Liver (tissue), 8 donors: ENCODE measurements at regions not wholly inside any gene's neighbourhood (a gene's known extent, or its start where the extent isn't known, plus 50 kb on each side); places are given as distances from the start of the nearest gene placed in this dataset.

Experiments used
- DNase-seq: peaks from one replicate; pipeline ENCODE4 v3.0.0-alpha.2; 2017; ENCODE audit warnings: low spot score
- H3K27ac ChIP-seq, 2 donors: one replicate each; pipeline ENCODE4 v1.7.0; 2013; ENCODE audit warnings: inconsistent platforms in 2 of 2, low read length in 2 of 2, control low read depth in 1 of 2, low read depth in 1 of 2, mild to moderate bottlenecking in 1 of 2
- H3K27me3 ChIP-seq, 4 donors: one replicate each; pipeline versions ENCODE4 v1.6.1 to v1.7.0; 2013; ENCODE audit warnings: low read length in 3 of 4, inconsistent platforms in 1 of 4, mild to moderate bottlenecking in 1 of 4, moderate library complexity in 1 of 4; ENCODE audit not compliant: control insufficient read depth in 4 of 4, insufficient read depth in 4 of 4
- H3K36me3 ChIP-seq, 4 donors: one replicate each; pipeline versions ENCODE4 v1.6.1 to v1.7.0; 2013; ENCODE audit warnings: low read length in 3 of 4, mild to moderate bottlenecking in 3 of 4, low read depth in 1 of 4, moderate library complexity in 1 of 4; ENCODE audit not compliant: control insufficient read depth in 4 of 4, insufficient read depth in 3 of 4
- H3K4me1 ChIP-seq, 4 donors: one replicate each; pipeline versions ENCODE4 v1.6.1 to v1.7.0; 2013; ENCODE audit warnings: low read length in 3 of 4, mild to moderate bottlenecking in 3 of 4, moderate library complexity in 1 of 4; ENCODE audit not compliant: control insufficient read depth in 4 of 4, insufficient read depth in 4 of 4
- H3K4me3 ChIP-seq, 3 donors: one replicate each; pipeline versions ENCODE4 v1.6.1 to v1.7.0; 2013; ENCODE audit warnings: low read length in 3 of 3, control low read depth in 1 of 3, low read depth in 1 of 3, mild to moderate bottlenecking in 1 of 3
- H3K9ac ChIP-seq, 2 donors: one replicate each; pipeline ENCODE4 v1.7.0; 2013; ENCODE audit warnings: low read length in 2 of 2, mild to moderate bottlenecking in 2 of 2, moderate library complexity in 2 of 2, control low read depth in 1 of 2, low read depth in 1 of 2
- H3K9me3 ChIP-seq, 4 donors: one replicate each; pipeline versions ENCODE4 v1.6.1 to v1.7.0; 2013; ENCODE audit warnings: low read length in 3 of 4; ENCODE audit not compliant: control insufficient read depth in 4 of 4
- EGR1 ChIP-seq, 2 donors: IDR thresholded peaks; 2 replicates each; pipeline ENCODE4 v1.6.1; 2016 to 2018; ENCODE audit warnings: antibody characterized with exemption in 2 of 2, low read depth in 2 of 2
- FOXA1 ChIP-seq: IDR thresholded peaks from 2 replicates; pipeline ENCODE4 v1.6.1; 2016; ENCODE audit warnings: antibody characterized with exemption
- FOXA2 ChIP-seq: IDR thresholded peaks from 2 replicates; pipeline ENCODE4 v1.6.1; 2016; ENCODE audit warnings: antibody characterized with exemption
- HNF4A ChIP-seq, 2 donors: conservative IDR thresholded peaks; 2 replicates each; pipeline ENCODE4 v1.6.1; 2016; ENCODE audit warnings: antibody characterized with exemption in 2 of 2, mild to moderate bottlenecking in 2 of 2
- HNF4G ChIP-seq: IDR thresholded peaks from 2 replicates; pipeline ENCODE4 v1.6.1; 2016; ENCODE audit warnings: antibody characterized with exemption
- JUND ChIP-seq, 2 donors: IDR thresholded peaks; 2 replicates each; pipeline ENCODE4 v1.6.1; 2016; ENCODE audit warnings: antibody characterized with exemption in 2 of 2
- NR2F2 ChIP-seq: IDR thresholded peaks from 2 replicates; pipeline ENCODE4 v1.6.1; 2016; ENCODE audit warnings: antibody characterized with exemption
- RAD21 ChIP-seq, 2 donors: IDR thresholded peaks; 2 replicates each; pipeline ENCODE4 v1.6.1; 2016; ENCODE audit warnings: antibody characterized with exemption in 2 of 2, mild to moderate bottlenecking in 2 of 2
- SP1 ChIP-seq: IDR thresholded peaks from 2 replicates; pipeline ENCODE4 v1.6.1; 2018; ENCODE audit warnings: antibody characterized with exemption, mild to moderate bottlenecking
- TAF1 ChIP-seq: conservative IDR thresholded peaks from 2 replicates; pipeline ENCODE4 v1.6.1; 2016; ENCODE audit warnings: antibody characterized with exemption, mild to moderate bottlenecking
- YY1 ChIP-seq: IDR thresholded peaks from 2 replicates; pipeline ENCODE4 v1.6.1; 2016; ENCODE audit warnings: antibody characterized with exemption, mild to moderate bottlenecking
- WGBS: extraction: QIAGEN DNeasy Blood & Tissue Kit; methylation state at CpG from one replicate; pipeline ENCODE4 v1.1.7; 2013; 5-methylcytosine and 5-hydroxymethylcytosine counted together
- TF ChIP-seq, protein P1 (sequence below): IDR thresholded peaks from 2 replicates; pipeline ENCODE4 v1.6.1; 2016; ENCODE audit warnings: antibody characterized with exemption, mild to moderate bottlenecking
- TF ChIP-seq, protein P2 (sequence below): IDR thresholded peaks from 2 replicates; pipeline ENCODE4 v1.6.1; 2016; ENCODE audit warnings: antibody characterized with exemption
- TF ChIP-seq, protein P3 (sequence below): fragments of 150-350 bp; IDR thresholded peaks from 2 replicates; pipeline ENCODE4 v1.5.1; 2017; ENCODE audit warnings: improper control_type of control experiment, low read depth, low read length; ENCODE audit not compliant: missing input control
- TF ChIP-seq, protein P4 (sequence below): IDR thresholded peaks from 2 replicates; pipeline ENCODE4 v1.6.1; 2016; ENCODE audit warnings: antibody characterized with exemption
- TF ChIP-seq, protein P5 (sequence below): IDR thresholded peaks from 2 replicates; pipeline ENCODE4 v1.6.1; 2016; ENCODE audit warnings: antibody characterized with exemption
- donor health status: healthy.
- donor health status: healthy.
- donor health status: healthy.
- donor health status: healthy.
- donor health status: healthy.

DNA sequence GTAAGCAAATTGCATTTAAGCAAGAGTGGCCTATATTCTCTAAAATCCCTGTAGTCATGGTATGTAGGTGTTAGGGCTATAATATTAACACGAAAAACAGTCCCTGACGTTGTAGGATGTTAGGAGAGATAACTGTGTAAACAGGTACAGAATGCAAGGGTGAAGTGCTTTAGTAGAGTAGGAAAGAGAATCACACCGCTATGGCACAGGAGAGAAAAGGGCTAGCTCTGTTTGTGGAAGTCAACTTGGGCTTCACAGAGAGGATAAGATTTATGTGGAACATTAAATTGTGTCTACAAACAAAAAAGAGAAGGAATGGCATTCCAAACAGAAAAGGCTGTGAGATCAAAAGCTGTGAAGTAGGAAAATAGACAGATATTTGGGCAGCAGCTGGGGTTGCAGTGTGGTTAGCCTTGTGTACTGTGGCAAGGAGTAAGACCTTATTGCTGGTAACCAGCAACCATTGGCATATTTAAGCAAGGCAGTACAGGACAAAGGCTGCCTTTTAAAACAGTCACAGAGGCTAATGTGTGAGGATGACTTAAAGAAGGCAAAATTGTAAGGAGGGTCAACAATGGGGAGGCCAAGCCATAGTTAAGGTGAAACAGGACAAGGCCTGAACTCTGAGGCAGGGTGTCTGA is 337.5 kb upstream of the ADAMTSL1 start:
- DNase-seq, result no peak
- no peaks in the 10 kb centered on the region for H3K9me3 ChIP-seq
- no peaks in the 10 kb centered on the region for H3K27me3 ChIP-seq
- no peaks in the 10 kb centered on the region for H3K4me1 ChIP-seq
- H3K36me3 ChIP-seq, result no peaks in the 10 kb centered on the region
- no peak overlapping the region for H3K9ac ChIP-seq
- WGBS, result 59% methylated on average over 3 of the region's 3 CpGs
- no peak overlapping the region for H3K4me3 ChIP-seq
- TF ChIP-seq, protein P1, sequence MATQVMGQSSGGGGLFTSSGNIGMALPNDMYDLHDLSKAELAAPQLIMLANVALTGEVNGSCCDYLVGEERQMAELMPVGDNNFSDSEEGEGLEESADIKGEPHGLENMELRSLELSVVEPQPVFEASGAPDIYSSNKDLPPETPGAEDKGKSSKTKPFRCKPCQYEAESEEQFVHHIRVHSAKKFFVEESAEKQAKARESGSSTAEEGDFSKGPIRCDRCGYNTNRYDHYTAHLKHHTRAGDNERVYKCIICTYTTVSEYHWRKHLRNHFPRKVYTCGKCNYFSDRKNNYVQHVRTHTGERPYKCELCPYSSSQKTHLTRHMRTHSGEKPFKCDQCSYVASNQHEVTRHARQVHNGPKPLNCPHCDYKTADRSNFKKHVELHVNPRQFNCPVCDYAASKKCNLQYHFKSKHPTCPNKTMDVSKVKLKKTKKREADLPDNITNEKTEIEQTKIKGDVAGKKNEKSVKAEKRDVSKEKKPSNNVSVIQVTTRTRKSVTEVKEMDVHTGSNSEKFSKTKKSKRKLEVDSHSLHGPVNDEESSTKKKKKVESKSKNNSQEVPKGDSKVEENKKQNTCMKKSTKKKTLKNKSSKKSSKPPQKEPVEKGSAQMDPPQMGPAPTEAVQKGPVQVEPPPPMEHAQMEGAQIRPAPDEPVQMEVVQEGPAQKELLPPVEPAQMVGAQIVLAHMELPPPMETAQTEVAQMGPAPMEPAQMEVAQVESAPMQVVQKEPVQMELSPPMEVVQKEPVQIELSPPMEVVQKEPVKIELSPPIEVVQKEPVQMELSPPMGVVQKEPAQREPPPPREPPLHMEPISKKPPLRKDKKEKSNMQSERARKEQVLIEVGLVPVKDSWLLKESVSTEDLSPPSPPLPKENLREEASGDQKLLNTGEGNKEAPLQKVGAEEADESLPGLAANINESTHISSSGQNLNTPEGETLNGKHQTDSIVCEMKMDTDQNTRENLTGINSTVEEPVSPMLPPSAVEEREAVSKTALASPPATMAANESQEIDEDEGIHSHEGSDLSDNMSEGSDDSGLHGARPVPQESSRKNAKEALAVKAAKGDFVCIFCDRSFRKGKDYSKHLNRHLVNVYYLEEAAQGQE, result no peak
- TF ChIP-seq FOXA2 (no peak), YY1 (no peak), JUND (IDR thresholded peaks at IDR 0.05) (no peak), SP1 (no peak), HNF4A (conservative IDR thresholded peaks at IDR 0.05) (no peak), EGR1 (IDR thresholded peaks at IDR 0.05; ENCODE audit: low read depth in 2 of 2) (no peak)
- TF ChIP-seq, protein P2, sequence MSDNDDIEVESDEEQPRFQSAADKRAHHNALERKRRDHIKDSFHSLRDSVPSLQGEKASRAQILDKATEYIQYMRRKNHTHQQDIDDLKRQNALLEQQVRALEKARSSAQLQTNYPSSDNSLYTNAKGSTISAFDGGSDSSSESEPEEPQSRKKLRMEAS, result no peak
- TF ChIP-seq, protein P3, sequence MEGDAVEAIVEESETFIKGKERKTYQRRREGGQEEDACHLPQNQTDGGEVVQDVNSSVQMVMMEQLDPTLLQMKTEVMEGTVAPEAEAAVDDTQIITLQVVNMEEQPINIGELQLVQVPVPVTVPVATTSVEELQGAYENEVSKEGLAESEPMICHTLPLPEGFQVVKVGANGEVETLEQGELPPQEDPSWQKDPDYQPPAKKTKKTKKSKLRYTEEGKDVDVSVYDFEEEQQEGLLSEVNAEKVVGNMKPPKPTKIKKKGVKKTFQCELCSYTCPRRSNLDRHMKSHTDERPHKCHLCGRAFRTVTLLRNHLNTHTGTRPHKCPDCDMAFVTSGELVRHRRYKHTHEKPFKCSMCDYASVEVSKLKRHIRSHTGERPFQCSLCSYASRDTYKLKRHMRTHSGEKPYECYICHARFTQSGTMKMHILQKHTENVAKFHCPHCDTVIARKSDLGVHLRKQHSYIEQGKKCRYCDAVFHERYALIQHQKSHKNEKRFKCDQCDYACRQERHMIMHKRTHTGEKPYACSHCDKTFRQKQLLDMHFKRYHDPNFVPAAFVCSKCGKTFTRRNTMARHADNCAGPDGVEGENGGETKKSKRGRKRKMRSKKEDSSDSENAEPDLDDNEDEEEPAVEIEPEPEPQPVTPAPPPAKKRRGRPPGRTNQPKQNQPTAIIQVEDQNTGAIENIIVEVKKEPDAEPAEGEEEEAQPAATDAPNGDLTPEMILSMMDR, result no peak
- no peak overlapping the region for H3K27ac ChIP-seq

DNA sequence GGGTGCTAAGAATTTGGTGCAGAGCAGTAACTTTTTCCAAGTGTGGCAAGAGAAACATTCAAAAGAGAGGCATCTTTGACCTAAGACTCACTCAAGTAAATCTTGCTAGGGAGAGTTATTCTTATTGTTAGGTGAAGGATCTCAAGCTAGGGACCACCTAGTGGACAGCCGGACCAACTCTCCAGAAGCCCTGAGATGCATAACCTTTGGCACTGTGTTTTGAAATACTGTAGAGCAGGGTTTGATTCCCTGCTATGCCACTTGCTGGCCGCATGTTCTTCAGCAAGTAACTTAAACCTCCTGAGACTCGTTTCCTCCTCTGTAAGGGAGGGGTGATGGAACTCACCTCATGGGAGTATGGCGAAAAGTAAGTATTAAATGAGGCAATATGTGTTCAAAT is 336.1 kb upstream of the ADAMTSL1 start:
- Histone ChIP-seq H3K9me3 (no peaks in the 10 kb centered on the region), H3K4me1 (no peaks in the 10 kb centered on the region), H3K9ac (no peak overlapping the region), H3K36me3 (no peaks in the 10 kb centered on the region), H3K27ac (no peak overlapping the region), H3K4me3 (no peak overlapping the region), H3K27me3 (no peaks in the 10 kb centered on the region)
- no peak for TF ChIP-seq YY1
- no peak for TF ChIP-seq JUND (IDR thresholded peaks at IDR 0.05)
- TF ChIP-seq HNF4G, result no peak
- TF ChIP-seq, protein P1, result no peak
- no peak for TF ChIP-seq TAF1
- TF ChIP-seq, protein P2, result no peak
- no peak for TF ChIP-seq RAD21 (IDR thresholded peaks at IDR 0.05)
- TF ChIP-seq, protein P4, sequence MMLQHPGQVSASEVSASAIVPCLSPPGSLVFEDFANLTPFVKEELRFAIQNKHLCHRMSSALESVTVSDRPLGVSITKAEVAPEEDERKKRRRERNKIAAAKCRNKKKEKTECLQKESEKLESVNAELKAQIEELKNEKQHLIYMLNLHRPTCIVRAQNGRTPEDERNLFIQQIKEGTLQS, result no peak
- no peak for TF ChIP-seq NR2F2
- no peak for TF ChIP-seq FOXA1
- TF ChIP-seq, protein P5, sequence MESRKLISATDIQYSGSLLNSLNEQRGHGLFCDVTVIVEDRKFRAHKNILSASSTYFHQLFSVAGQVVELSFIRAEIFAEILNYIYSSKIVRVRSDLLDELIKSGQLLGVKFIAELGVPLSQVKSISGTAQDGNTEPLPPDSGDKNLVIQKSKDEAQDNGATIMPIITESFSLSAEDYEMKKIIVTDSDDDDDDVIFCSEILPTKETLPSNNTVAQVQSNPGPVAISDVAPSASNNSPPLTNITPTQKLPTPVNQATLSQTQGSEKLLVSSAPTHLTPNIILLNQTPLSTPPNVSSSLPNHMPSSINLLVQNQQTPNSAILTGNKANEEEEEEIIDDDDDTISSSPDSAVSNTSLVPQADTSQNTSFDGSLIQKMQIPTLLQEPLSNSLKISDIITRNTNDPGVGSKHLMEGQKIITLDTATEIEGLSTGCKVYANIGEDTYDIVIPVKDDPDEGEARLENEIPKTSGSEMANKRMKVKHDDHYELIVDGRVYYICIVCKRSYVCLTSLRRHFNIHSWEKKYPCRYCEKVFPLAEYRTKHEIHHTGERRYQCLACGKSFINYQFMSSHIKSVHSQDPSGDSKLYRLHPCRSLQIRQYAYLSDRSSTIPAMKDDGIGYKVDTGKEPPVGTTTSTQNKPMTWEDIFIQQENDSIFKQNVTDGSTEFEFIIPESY, result no peak
- no peak for TF ChIP-seq EGR1 (IDR thresholded peaks at IDR 0.05; ENCODE audit: low read depth in 2 of 2)
- 77% methylated on average over 4 of the region's 4 CpGs for WGBS
- DNase-seq, result no peak
